DND-41 (cell line): ENCODE measurements at regions not wholly inside any gene's neighbourhood (a gene's known extent, or its start where the extent isn't known, plus 50 kb on each side); places are given as distances from the start of the nearest gene placed in this dataset.

Experiments used
- ATAC-seq: fragments of 200-7000 bp; cut with Tn5 transposase; 3 replicates; pipeline ENCODE4 v1.9.1; 2021; ENCODE audit warnings: low read depth; ENCODE audit not compliant: insufficient read depth
- DNase-seq: peaks from one replicate; pipeline ENCODE4 v3.0.0-alpha.2; 2020
- H2AFZ ChIP-seq: 2 replicates; pipeline ENCODE4 v1.6.0; 2012; ENCODE audit warnings: low read depth, low read length
- H3K27ac ChIP-seq: 2 replicates; pipeline ENCODE4 v1.5.1; 2012; ENCODE audit warnings: low read length, inconsistent platforms
- H3K27me3 ChIP-seq: fragments of 200-600 bp; sonication (generic); 2 replicates; pipeline ENCODE4 v1.6.0; 2012; ENCODE audit warnings: low read length, mild to moderate bottlenecking, inconsistent platforms; ENCODE audit not compliant: insufficient read depth, poor library complexity
- H3K36me3 ChIP-seq: 2 replicates; pipeline ENCODE4 v1.5.1; 2012; ENCODE audit warnings: low read length, inconsistent platforms; ENCODE audit not compliant: insufficient read depth
- H3K4me1 ChIP-seq: 2 replicates; pipeline ENCODE4 v1.5.1; 2012; ENCODE audit warnings: mild to moderate bottlenecking, low read length; ENCODE audit not compliant: insufficient read depth
- H3K4me2 ChIP-seq: 2 replicates; pipeline ENCODE4 v1.6.0; 2012; ENCODE audit warnings: mild to moderate bottlenecking, moderate library complexity, low read length, inconsistent platforms; ENCODE audit not compliant: insufficient read depth
- H3K4me3 ChIP-seq, 2 experiments: fragments of 200-600 bp in 1 of 2; shearing (Covaris generic) in 1 of 2; 2 replicates each; pipeline ENCODE4 v1.5.1; 2012 to 2016; ENCODE audit warnings: inconsistent platforms in 2 of 2, low read length in 2 of 2, mild to moderate bottlenecking in 2 of 2, low read depth in 1 of 2, moderate library complexity in 1 of 2
- H3K79me2 ChIP-seq: 2 replicates; pipeline ENCODE4 v1.6.0; 2012; ENCODE audit warnings: low read length, inconsistent platforms; ENCODE audit not compliant: insufficient read depth
- H3K9ac ChIP-seq: 2 replicates; pipeline ENCODE4 v1.6.0; 2012; ENCODE audit warnings: low read depth, mild to moderate bottlenecking, inconsistent platforms, low read length, moderate library complexity
- H3K9me3 ChIP-seq: 2 replicates; pipeline ENCODE4 v1.5.1; 2012; ENCODE audit warnings: low read length, moderate library complexity, mild to moderate bottlenecking, inconsistent platforms; ENCODE audit not compliant: insufficient read depth, severe bottlenecking
- H4K20me1 ChIP-seq: 2 replicates; pipeline ENCODE4 v1.6.0; 2012; ENCODE audit warnings: low read length; ENCODE audit not compliant: insufficient read depth
- CTCF ChIP-seq: IDR thresholded peaks from 2 replicates; pipeline ENCODE4 v1.5.1; 2012; ENCODE audit warnings: borderline replicate concordance, low read length, moderate library complexity, mild to moderate bottlenecking; ENCODE audit not compliant: poor library complexity, severe bottlenecking; ENCODE audit errors: extremely low read depth
- EZH2 ChIP-seq: IDR thresholded peaks from 3 replicates; pipeline ENCODE4 v1.6.1; 2012; ENCODE audit warnings: borderline replicate concordance, low read depth, mild to moderate bottlenecking, moderate library complexity, low read length, inconsistent platforms; ENCODE audit not compliant: severe bottlenecking

GRCh38 chr11:101363706-101364275 is 220.0 kb downstream of the TRPC6 start:
- no peaks in the 10 kb centered on the region for H3K36me3 ChIP-seq
- H3K4me3 ChIP-seq = no peak overlapping the region
- no peak for ATAC-seq
- no peak overlapping the region for H3K9ac ChIP-seq
- no peaks in the 10 kb centered on the region for H3K79me2 ChIP-seq
- no peaks in the 10 kb centered on the region for H3K27me3 ChIP-seq
- H3K27ac ChIP-seq = no peak overlapping the region
- H3K4me1 ChIP-seq = no peaks in the 10 kb centered on the region
- H4K20me1 ChIP-seq = no peaks in the 10 kb centered on the region
- DNase-seq = no peak
- H3K9me3 ChIP-seq = no peaks in the 10 kb centered on the region
- no peak overlapping the region for H3K4me2 ChIP-seq
- no peak overlapping the region for H2AFZ ChIP-seq
- TF ChIP-seq EZH2 = no peak
- TF ChIP-seq CTCF = no peak

- H2AFZ ChIP-seq = no peak overlapping the region
These were observed 221.2 kb downstream of the TRPC6 start for GRCh38 chr11:101362643-101363042.

GRCh38 chr11:101357771-101358170 is 226.0 kb downstream of the TRPC6 start:
- no peaks in the 10 kb centered on the region for H3K79me2 ChIP-seq
- no peak overlapping the region for H2AFZ ChIP-seq
- H3K27me3 ChIP-seq = no peaks in the 10 kb centered on the region
- no peak overlapping the region for H3K27ac ChIP-seq
- no peaks in the 10 kb centered on the region for H4K20me1 ChIP-seq
- TF ChIP-seq CTCF (no peak), EZH2 (no peak)
- ATAC-seq (no peak), DNase-seq (no peak)
- H3K4me3 ChIP-seq = no peak overlapping the region
- no peak overlapping the region for H3K9ac ChIP-seq
- H3K4me2 ChIP-seq = no peak overlapping the region
- no peaks in the 10 kb centered on the region for H3K4me1 ChIP-seq
- H3K36me3 ChIP-seq = no peaks in the 10 kb centered on the region
- H3K9me3 ChIP-seq = no peaks in the 10 kb centered on the region

More at GRCh38 chr11:101362643-101363042, 221.2 kb downstream of the TRPC6 start:
- Histone ChIP-seq H3K27ac (no peak overlapping the region), H3K27me3 (no peaks in the 10 kb centered on the region), H3K9ac (no peak overlapping the region), H3K79me2 (no peaks in the 10 kb centered on the region), H3K4me3 (no peak overlapping the region), H4K20me1 (no peaks in the 10 kb centered on the region), H3K9me3 (no peaks in the 10 kb centered on the region), H3K4me2 (no peak overlapping the region), H3K4me1 (no peaks in the 10 kb centered on the region), H3K36me3 (no peaks in the 10 kb centered on the region)
- ATAC-seq (no peak), DNase-seq (no peak)
- no peak for TF ChIP-seq EZH2
- no peak for TF ChIP-seq CTCF

- no peaks in the 10 kb centered on the region for H3K27me3 ChIP-seq
- H2AFZ ChIP-seq = no peak overlapping the region
- H3K9ac ChIP-seq = no peak overlapping the region
- ATAC-seq (no peak), DNase-seq (no peak)
- H3K36me3 ChIP-seq = no peaks in the 10 kb centered on the region
- no peaks in the 10 kb centered on the region for H4K20me1 ChIP-seq
- no peak overlapping the region for H3K27ac ChIP-seq
- no peak overlapping the region for H3K4me2 ChIP-seq
- no peaks in the 10 kb centered on the region for H3K79me2 ChIP-seq
- no peaks in the 10 kb centered on the region for H3K4me1 ChIP-seq
- TF ChIP-seq EZH2 (no peak), CTCF (no peak)
- no peak overlapping the region for H3K4me3 ChIP-seq
- H3K9me3 ChIP-seq = no peaks in the 10 kb centered on the region
These were observed 225.2 kb upstream of the PGR start for GRCh38 chr11:101354801-101355200.
